ENCODE measurements at regions not wholly inside any gene's neighbourhood (a gene's known extent, or its start where the extent isn't known, plus 50 kb on each side); places are given as distances from the start of the nearest gene placed in this dataset.

GRCh38 chr3:132837615-132838014 is 115.4 kb upstream of the NPHP3 start:
- TF ChIP-seq POLR2A (IDR thresholded peaks at IDR 0.05) (no peak), EP300 (IDR thresholded peaks at IDR 0.05) (no peak)

Data from sigmoid colon (tissue), 4 donors.